ENCODE measurements at regions not wholly inside any gene's neighbourhood (a gene's known extent, or its start where the extent isn't known, plus 50 kb on each side); places are given as distances from the start of the nearest gene placed in this dataset.

GRCh38 chr11:92357344-92357743 lies 132.7 kb downstream of the FAT3 start:
- H3K36me3 Mint-ChIP-seq (ENCODE audit: low read depth, unreplicated experiment): no peaks in the 10 kb centered on the region

GRCh38 chr11:92357841-92358240 lies 133.2 kb downstream of the FAT3 start:
- Mint-ChIP-seq H3K27me3 (ENCODE audit: unreplicated experiment) (no peaks in the 10 kb centered on the region), H3K4me1 (ENCODE audit: unreplicated experiment) (peaks cover 5% of the 10 kb centered on the region), H3K4me3 (ENCODE audit: unreplicated experiment) (no peak overlapping the region), H3K9me3 (ENCODE audit: unreplicated experiment) (no peaks in the 10 kb centered on the region), H3K27ac (ENCODE audit: unreplicated experiment) (no peak overlapping the region), H3K36me3 (ENCODE audit: low read depth, unreplicated experiment) (no peaks in the 10 kb centered on the region)
- no peak for DNase-seq (ENCODE audit: low spot score)
- no peak for TF ChIP-seq CTCF (IDR thresholded peaks at IDR 0.05; ENCODE audit: unreplicated experiment)

More at GRCh38 chr11:92357344-92357743, 132.7 kb downstream of the FAT3 start:
- Mint-ChIP-seq H3K4me1 (ENCODE audit: unreplicated experiment) (peaks cover 9% of the 10 kb centered on the region), H3K4me3 (ENCODE audit: unreplicated experiment) (no peak overlapping the region), H3K27me3 (ENCODE audit: unreplicated experiment) (no peaks in the 10 kb centered on the region), H3K27ac (ENCODE audit: unreplicated experiment) (no peak overlapping the region), H3K9me3 (ENCODE audit: unreplicated experiment) (no peaks in the 10 kb centered on the region)
- TF ChIP-seq CTCF (IDR thresholded peaks at IDR 0.05; ENCODE audit: unreplicated experiment): no peak
- DNase-seq (ENCODE audit: low spot score): no peak

- TF ChIP-seq CTCF (IDR thresholded peaks at IDR 0.05; ENCODE audit: unreplicated experiment): no peak
- no peaks in the 10 kb centered on the region for H3K36me3 Mint-ChIP-seq (ENCODE audit: low read depth, unreplicated experiment)
These were observed 136.9 kb downstream of the FAT3 start for GRCh38 chr11:92361551-92361950.

GRCh38 chr11:92362989-92363388 lies 138.4 kb downstream of the FAT3 start:
- H3K27me3 Mint-ChIP-seq (ENCODE audit: unreplicated experiment): no peaks in the 10 kb centered on the region
- H3K27ac Mint-ChIP-seq (ENCODE audit: unreplicated experiment): no peak overlapping the region
- H3K4me3 Mint-ChIP-seq (ENCODE audit: unreplicated experiment): no peak overlapping the region

More at GRCh38 chr11:92361551-92361950, 136.9 kb downstream of the FAT3 start:
- no peak for DNase-seq (ENCODE audit: low spot score)
- Mint-ChIP-seq H3K4me1 (ENCODE audit: unreplicated experiment) (peaks cover 3% of the 10 kb centered on the region), H3K4me3 (ENCODE audit: unreplicated experiment) (no peak overlapping the region), H3K27ac (ENCODE audit: unreplicated experiment) (no peak overlapping the region), H3K27me3 (ENCODE audit: unreplicated experiment) (no peaks in the 10 kb centered on the region), H3K9me3 (ENCODE audit: unreplicated experiment) (no peaks in the 10 kb centered on the region)

GRCh38 chr11:92364177-92364576 lies 139.6 kb downstream of the FAT3 start:
- no peak for DNase-seq (ENCODE audit: low spot score)
- H3K9me3 Mint-ChIP-seq (ENCODE audit: unreplicated experiment): no peaks in the 10 kb centered on the region
- no peak for TF ChIP-seq CTCF (IDR thresholded peaks at IDR 0.05; ENCODE audit: unreplicated experiment)
- H3K27ac Mint-ChIP-seq (ENCODE audit: unreplicated experiment): no peak overlapping the region
- no peak overlapping the region for H3K4me3 Mint-ChIP-seq (ENCODE audit: unreplicated experiment)
- no peaks in the 10 kb centered on the region for H3K36me3 Mint-ChIP-seq (ENCODE audit: low read depth, unreplicated experiment)
- no peaks in the 10 kb centered on the region for H3K27me3 Mint-ChIP-seq (ENCODE audit: unreplicated experiment)
- H3K4me1 Mint-ChIP-seq (ENCODE audit: unreplicated experiment): peaks cover 3% of the 10 kb centered on the region

More at GRCh38 chr11:92362989-92363388, 138.4 kb downstream of the FAT3 start:
- no peak for TF ChIP-seq CTCF (IDR thresholded peaks at IDR 0.05; ENCODE audit: unreplicated experiment)
- Mint-ChIP-seq H3K4me1 (ENCODE audit: unreplicated experiment) (peaks cover 3% of the 10 kb centered on the region), H3K9me3 (ENCODE audit: unreplicated experiment) (no peaks in the 10 kb centered on the region), H3K36me3 (ENCODE audit: low read depth, unreplicated experiment) (no peaks in the 10 kb centered on the region)
- DNase-seq (ENCODE audit: low spot score): no peak

Data from endothelial cell (in vitro differentiated cells).